AG10803 (cell line): ENCODE measurements at regions not wholly inside any gene's neighbourhood (a gene's known extent, or its start where the extent isn't known, plus 50 kb on each side); places are given as distances from the start of the nearest gene placed in this dataset.
"Not testable (repeated sequence)": the region's sequence is repeated elsewhere in the genome, so short reads cannot be mapped to it uniquely, and the experiment has no call there.

Experiments used
- DNase-seq: peaks from one replicate; pipeline ENCODE4 v3.0.0; 2010; ENCODE audit warnings: low read depth
- H3K4me3 ChIP-seq: 2 replicates; pipeline ENCODE4 v1.5.1; 2011; ENCODE audit warnings: mild to moderate bottlenecking, low read length, control low read depth
- TF ChIP-seq, protein P1 (sequence below): conservative IDR thresholded peaks from 2 replicates; pipeline ENCODE4 v1.5.1; 2011; ENCODE audit warnings: mild to moderate bottlenecking, low read length, control low read depth, inconsistent platforms

DNA sequence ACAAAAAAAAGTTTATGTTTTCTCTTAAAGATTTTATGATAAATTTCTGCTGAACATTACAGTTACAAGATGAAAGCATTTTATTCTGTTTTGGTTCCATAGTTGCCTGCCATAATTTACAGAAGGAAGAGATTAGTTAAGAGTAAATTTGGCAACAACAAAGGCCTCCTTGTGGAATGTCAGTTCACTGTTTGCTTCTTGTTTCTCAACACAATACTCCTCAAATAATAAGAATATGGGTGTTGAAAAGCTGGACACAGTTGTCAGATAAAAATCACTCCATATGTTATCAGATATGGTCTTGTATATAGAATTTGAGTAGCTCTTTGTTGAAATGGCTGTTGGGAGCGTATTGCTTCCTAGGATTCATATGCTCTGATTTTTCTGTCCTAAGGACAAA is 359.5 kb downstream of the CPS1 start:
- TF ChIP-seq, protein P1, sequence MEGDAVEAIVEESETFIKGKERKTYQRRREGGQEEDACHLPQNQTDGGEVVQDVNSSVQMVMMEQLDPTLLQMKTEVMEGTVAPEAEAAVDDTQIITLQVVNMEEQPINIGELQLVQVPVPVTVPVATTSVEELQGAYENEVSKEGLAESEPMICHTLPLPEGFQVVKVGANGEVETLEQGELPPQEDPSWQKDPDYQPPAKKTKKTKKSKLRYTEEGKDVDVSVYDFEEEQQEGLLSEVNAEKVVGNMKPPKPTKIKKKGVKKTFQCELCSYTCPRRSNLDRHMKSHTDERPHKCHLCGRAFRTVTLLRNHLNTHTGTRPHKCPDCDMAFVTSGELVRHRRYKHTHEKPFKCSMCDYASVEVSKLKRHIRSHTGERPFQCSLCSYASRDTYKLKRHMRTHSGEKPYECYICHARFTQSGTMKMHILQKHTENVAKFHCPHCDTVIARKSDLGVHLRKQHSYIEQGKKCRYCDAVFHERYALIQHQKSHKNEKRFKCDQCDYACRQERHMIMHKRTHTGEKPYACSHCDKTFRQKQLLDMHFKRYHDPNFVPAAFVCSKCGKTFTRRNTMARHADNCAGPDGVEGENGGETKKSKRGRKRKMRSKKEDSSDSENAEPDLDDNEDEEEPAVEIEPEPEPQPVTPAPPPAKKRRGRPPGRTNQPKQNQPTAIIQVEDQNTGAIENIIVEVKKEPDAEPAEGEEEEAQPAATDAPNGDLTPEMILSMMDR: no peak
- no peak overlapping the region for H3K4me3 ChIP-seq
- no peak for DNase-seq

DNA sequence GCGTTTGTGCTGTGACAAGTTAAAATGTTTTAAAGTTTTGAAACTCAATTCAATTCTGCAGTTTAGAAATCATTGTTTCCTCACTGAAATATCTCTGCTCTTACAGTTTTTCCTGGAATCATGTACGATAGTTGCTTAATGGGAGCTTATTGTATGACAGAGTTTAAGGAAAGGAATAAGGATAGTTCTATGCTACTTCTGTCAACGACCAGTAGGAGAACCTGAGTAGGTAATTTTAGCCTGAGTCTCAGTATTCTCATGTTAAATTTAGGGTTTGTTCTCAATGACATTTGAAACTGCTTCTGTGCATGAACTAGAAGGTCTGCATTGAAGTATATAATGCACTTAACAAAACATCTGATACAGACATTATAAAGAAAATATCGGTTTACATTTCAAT is 361.1 kb downstream of the CPS1 start:
- TF ChIP-seq, protein P1: no peak
- no peak overlapping the region for H3K4me3 ChIP-seq
- no peak for DNase-seq

DNA sequence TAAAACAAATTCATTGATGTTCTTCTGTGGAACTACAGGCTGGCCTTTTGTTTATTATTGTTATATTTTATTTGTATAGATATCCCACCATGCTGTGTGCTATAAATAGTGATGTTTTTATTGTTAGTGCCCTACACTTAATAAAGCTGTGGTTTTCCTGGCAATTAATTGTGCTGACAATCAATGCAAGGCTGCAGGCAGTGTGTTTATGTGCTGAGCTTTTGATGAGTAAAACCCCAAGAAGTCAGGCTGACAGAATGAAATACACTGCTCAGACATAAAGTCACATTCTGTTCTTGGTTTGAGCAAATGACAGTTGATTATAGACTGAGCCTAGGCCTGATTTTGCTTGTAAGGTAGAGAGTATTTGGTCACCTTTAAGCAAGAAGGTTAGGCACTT is 362.7 kb downstream of the CPS1 start:
- no peak for DNase-seq
- TF ChIP-seq, protein P1: no peak
- no peak overlapping the region for H3K4me3 ChIP-seq

DNA sequence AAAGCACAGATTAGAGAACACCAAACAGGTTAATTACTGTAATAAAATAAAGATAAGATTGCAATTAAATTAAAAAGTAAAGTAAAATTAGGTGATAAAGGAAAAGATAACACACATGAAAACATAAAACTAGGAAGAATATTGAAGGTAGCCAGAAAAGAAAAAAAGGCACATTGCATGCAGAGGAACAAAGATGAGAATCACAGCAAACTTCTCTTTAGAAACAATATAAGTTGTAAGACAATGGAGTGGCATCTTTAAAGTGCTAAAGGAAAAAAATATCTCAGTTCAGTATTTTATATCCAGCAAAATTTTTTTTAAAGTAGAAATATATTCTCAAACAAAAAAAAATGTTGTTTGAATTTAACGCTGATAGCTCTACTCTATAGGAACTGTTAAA is 366.0 kb downstream of the CPS1 start:
- no peak overlapping the region for H3K4me3 ChIP-seq
- TF ChIP-seq, protein P1: no peak
- DNase-seq: no peak

DNA sequence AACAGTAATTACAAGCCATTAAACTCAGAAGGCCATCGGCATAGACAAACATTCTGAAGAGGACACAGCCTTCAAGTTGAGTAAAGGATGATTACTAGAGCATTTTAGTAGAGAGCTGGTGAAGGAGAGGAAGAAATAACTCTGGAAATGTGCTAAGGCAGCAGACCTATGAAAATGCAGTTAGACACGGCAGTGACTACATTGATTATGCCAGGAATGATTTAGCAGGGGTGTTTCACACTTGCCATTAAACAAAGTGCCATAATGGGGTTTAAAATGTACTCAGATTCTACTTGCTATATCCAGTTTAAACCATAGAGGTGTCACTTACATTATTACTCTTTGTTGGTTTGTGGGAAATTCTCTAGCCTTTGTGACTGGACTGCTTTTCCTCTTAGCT is 372.3 kb downstream of the CPS1 start:
- H3K4me3 ChIP-seq: no peak overlapping the region
- DNase-seq: no peak
- TF ChIP-seq, protein P1: no peak

DNA sequence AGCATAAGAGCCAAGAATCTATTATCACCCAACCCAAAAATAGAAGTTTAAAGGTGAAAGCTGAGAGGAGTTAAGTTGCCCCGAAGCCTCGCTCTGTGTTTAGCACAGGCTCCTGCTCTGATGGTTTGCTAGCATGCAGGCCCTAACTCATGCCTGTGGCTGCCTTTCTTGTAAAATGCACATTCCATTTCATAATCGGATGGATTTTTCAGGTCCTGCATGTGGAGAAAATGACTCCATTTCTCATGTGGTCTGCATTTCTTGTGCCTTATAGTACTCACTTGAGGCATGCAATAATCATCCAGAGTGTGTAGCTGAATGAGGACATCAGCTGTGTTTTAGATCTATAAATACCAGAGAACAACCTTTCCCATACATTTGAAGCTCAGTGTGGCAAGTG is 381.8 kb downstream of the CPS1 start:
- TF ChIP-seq, protein P1: no peak
- H3K4me3 ChIP-seq: no peak overlapping the region
- DNase-seq: no peak

DNA sequence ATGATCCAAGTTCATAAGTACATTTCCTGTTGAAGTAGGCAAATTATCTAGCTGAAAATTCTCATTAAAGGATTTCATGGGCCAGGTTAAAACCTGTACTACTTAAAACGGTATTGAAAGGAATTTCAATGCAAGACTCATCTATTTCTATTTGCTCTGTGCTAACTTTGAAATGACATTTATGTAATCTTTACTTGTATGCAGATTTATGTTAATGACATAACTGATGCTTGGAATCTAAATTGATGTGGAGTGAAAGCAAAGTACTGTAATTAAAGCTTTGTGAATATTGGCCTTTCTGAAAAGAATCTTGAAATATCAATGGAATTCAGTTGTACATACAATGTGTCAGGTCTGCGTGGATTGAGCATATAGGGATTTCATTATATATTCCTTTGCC is 390.0 kb downstream of the CPS1 start:
- no peak overlapping the region for H3K4me3 ChIP-seq
- no peak for DNase-seq

DNA sequence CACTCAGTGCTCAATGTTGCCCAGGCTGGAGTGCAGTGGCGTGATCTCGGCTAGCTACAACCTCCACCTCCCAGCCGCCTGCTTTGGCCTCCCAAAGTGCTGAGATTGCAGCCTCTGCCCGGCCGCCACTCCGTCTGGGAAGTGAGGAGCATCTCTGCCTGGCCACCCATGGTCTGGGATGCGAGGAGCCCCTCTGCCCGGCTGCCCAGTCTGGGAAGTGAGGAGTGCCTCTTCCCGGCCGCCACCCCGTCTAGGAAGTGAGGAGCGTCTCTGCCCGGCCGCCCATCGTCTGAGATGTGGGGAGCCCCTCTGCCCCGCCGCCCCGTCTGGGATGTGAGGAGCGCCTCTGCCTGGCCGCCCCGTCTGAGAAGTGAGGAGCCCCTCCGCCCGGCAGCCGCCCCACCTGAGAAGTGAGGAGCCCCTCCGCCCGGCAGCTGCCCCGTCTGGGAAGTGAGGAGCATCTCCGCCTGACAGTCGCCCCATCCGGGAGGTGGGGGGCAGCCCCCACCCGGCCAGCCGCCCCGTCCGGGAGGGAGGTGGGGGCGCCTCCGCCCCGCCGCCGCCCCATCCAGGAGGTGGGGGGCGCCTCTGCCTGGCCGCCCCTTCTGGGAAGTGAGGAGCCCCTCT is 394.1 kb downstream of the CPS1 start:
- H3K4me3 ChIP-seq, DNase-seq: not testable (repeated sequence)

More for the DNA sequence above, 390.0 kb downstream of the CPS1 start:
- TF ChIP-seq, protein P1: no peak
